HEK293 (cell line): ENCODE measurements at regions not wholly inside any gene's neighbourhood (a gene's known extent, or its start where the extent isn't known, plus 50 kb on each side); places are given as distances from the start of the nearest gene placed in this dataset.

Experiments used
- CTCF ChIA-PET: fragments of 350-600 bp; formaldehyde crosslinking; extraction: SDS; loops from one replicate; lab custom pipeline; 2021; ENCODE audit warnings: antibody characterized with exemption; lab: Yijun Ruan, JAX
- POLR2A ChIA-PET: fragments of 300-600 bp; formaldehyde crosslinking; extraction: SDS; loops from one replicate; lab custom pipeline; 2020; ENCODE audit warnings: antibody characterized with exemption, inconsistent platforms; lab: Yijun Ruan, JAX
- H3K27ac ChIP-seq: fragments of 200-500 bp; sonication (Bioruptor generic); 2 replicates; pipeline ENCODE4 v1.5.1; 2014; ENCODE audit warnings: low read depth, low read length, control low read depth, inconsistent platforms; ENCODE audit errors: extremely low read depth
- H3K36me3 ChIP-seq, 2 experiments: fragments of 200-500 bp in 1 of 2; sonication (Bioruptor generic) in 1 of 2; 1 replicate in 1 of 2; 2 replicates in 1 of 2; pipeline ENCODE4 v1.5.1; 2014 to 2017; ENCODE audit warnings: inconsistent platforms in 2 of 2, low read length in 2 of 2; ENCODE audit not compliant: control insufficient read depth in 2 of 2, insufficient read depth in 1 of 2
- H3K4me1 ChIP-seq: fragments of 200-500 bp; sonication (Bioruptor generic); 2 replicates; pipeline ENCODE4 v1.5.1; 2014; ENCODE audit warnings: mild to moderate bottlenecking, low read length, inconsistent platforms; ENCODE audit not compliant: control insufficient read depth, insufficient read depth
- H3K4me3 ChIP-seq: 2 replicates; pipeline ENCODE4 v1.5.1; 2011; ENCODE audit warnings: low read depth, mild to moderate bottlenecking, control low read depth, low read length, moderate library complexity
- H3K9me3 ChIP-seq: fragments of 200-500 bp; sonication (Bioruptor generic); 2 replicates; pipeline ENCODE4 v1.5.1; 2014; ENCODE audit warnings: low read depth, low read length, inconsistent platforms; ENCODE audit not compliant: control insufficient read depth, insufficient read depth
- GLIS1 ChIP-seq: fragments of 450-650 bp; formaldehyde crosslinking; IDR thresholded peaks from 2 replicates; pipeline ENCODE4 v1.5.1; 2016; ENCODE audit warnings: missing biosample characterization, missing genetic modification characterization
- KLF7 ChIP-seq: fragments of 450-650 bp; formaldehyde crosslinking; IDR thresholded peaks from 2 replicates; pipeline ENCODE4 v1.5.1; 2016; ENCODE audit warnings: missing biosample characterization, missing genetic modification characterization, borderline replicate concordance
- MEIS1 ChIP-seq: sonication (generic); formaldehyde crosslinking; IDR thresholded peaks from 2 replicates; pipeline ENCODE4 v1.8.1; 2022; ENCODE audit warnings: missing genetic modification reagents, mild to moderate bottlenecking, borderline replicate concordance
- SP3 ChIP-seq: fragments of 450-650 bp; formaldehyde crosslinking; IDR thresholded peaks from 2 replicates; pipeline ENCODE4 v1.5.1; 2016; ENCODE audit warnings: missing biosample characterization, missing genetic modification characterization
- WT1 ChIP-seq: fragments of 450-650 bp; formaldehyde crosslinking; IDR thresholded peaks from 2 replicates; pipeline ENCODE4 v1.5.1; 2016; ENCODE audit warnings: missing biosample characterization, missing genetic modification characterization
- ZEB2 ChIP-seq: fragments of 450-650 bp; formaldehyde crosslinking; IDR thresholded peaks from 2 replicates; pipeline ENCODE4 v1.5.1; 2016; ENCODE audit warnings: missing biosample characterization, missing genetic modification characterization
- ZIC2 ChIP-seq: fragments of 450-650 bp; formaldehyde crosslinking; IDR thresholded peaks from 2 replicates; pipeline ENCODE4 v1.5.1; 2016; ENCODE audit warnings: missing biosample characterization, missing genetic modification characterization
- ZNF132 ChIP-seq: fragments of 450-650 bp; formaldehyde crosslinking; IDR thresholded peaks from 2 replicates; pipeline ENCODE4 v1.5.1; 2017; ENCODE audit warnings: missing biosample characterization, missing genetic modification characterization, borderline replicate concordance
- ZNF274 ChIP-seq, 2 experiments: fragments of 200-500 bp in 1 of 2; fragments of 450-650 bp in 1 of 2; sonication (Bioruptor generic) in 1 of 2; formaldehyde crosslinking in 1 of 2; IDR thresholded peaks; 2 replicates each; pipeline versions ENCODE4 v1.5.1 to v1.6.1; 2014 to 2016; ENCODE audit warnings: borderline replicate concordance in 1 of 2, inconsistent platforms in 1 of 2, low read length in 1 of 2, missing biosample characterization in 1 of 2, missing genetic modification characterization in 1 of 2
- ZNF335 ChIP-seq: fragments of 450-650 bp; formaldehyde crosslinking; conservative IDR thresholded peaks from 2 replicates; pipeline ENCODE4 v1.5.1; 2016; ENCODE audit warnings: missing biosample characterization, missing genetic modification characterization
- ZNF404 ChIP-seq: fragments of 450-650 bp; formaldehyde crosslinking; IDR thresholded peaks from 2 replicates; pipeline ENCODE4 v1.5.1; 2017; ENCODE audit warnings: missing biosample characterization, missing genetic modification characterization
- ZNF514 ChIP-seq: fragments of 450-650 bp; formaldehyde crosslinking; IDR thresholded peaks from 2 replicates; pipeline ENCODE4 v1.5.1; 2016; ENCODE audit warnings: missing biosample characterization, missing genetic modification characterization
- ZNF585B ChIP-seq: fragments of 450-650 bp; formaldehyde crosslinking; IDR thresholded peaks from 2 replicates; pipeline ENCODE4 v1.5.1; 2016; ENCODE audit warnings: missing biosample characterization, missing genetic modification characterization
- ZNF654 ChIP-seq: fragments of 450-650 bp; formaldehyde crosslinking; IDR thresholded peaks from 2 replicates; pipeline ENCODE4 v1.5.1; 2016; ENCODE audit warnings: low read depth, missing biosample characterization, missing genetic modification characterization
- ZNF677 ChIP-seq: fragments of 450-650 bp; IDR thresholded peaks from 2 replicates; pipeline ENCODE4 v1.5.0; 2018; ENCODE audit warnings: missing biosample characterization, mild to moderate bottlenecking, missing genetic modification characterization, moderate library complexity
- TF ChIP-seq, protein P1 (sequence below): fragments of 450-650 bp; formaldehyde crosslinking; IDR thresholded peaks from 2 replicates; pipeline ENCODE4 v1.5.1; 2016; ENCODE audit warnings: missing biosample characterization, missing genetic modification characterization
- TF ChIP-seq, protein P2 (sequence below): fragments of 450-650 bp; formaldehyde crosslinking; conservative IDR thresholded peaks from 2 replicates; pipeline ENCODE4 v1.5.1; 2016; ENCODE audit warnings: low read depth, missing biosample characterization, missing genetic modification characterization

DNA sequence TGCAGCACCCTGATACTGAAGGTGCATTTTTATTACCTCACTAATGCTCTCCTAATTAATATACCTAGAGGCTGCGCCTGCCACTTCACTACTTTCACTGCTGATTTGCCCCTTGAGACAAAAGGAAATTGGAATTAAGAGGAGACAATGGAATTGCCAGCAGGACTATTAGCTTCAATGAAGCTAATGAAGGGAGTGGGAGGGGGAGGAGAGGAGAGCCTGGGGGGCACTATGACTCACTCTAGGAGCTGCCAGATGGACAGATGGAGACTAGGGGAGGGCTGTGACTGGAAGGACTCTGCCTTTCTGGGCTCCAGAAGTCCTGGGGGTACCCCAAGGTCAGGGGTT lies 102.8 kb upstream of the DRD2 start:
- H3K36me3 ChIP-seq, result no peaks in the 10 kb centered on the region
- H3K9me3 ChIP-seq, result no peaks in the 10 kb centered on the region
- H3K4me1 ChIP-seq, result no peaks in the 10 kb centered on the region
- TF ChIP-seq ZNF335 (0 out of 2 replicates have a peak, but pooled peaks have one; percentile 1), ZEB2 (tag by site-specific recombination) (no peak), ZNF132 (tag by site-specific recombination) (no peak), ZNF585B (tag by site-specific recombination) (no peak), WT1 (tag by site-specific recombination) (no peak), KLF7 (tag by site-specific recombination) (no peak), ZNF514 (tag by site-specific recombination) (no peak), GLIS1 (tag by site-specific recombination) (peak; percentile 59)
- ChIA-PET CTCF (interaction anchor here (0.6 to 1.0 kb wide), 5 partner anchors 13 to 187 kb away, joined by 3 to 6 read pairs (median 3); no protein-coding TSS in a partner anchor), POLR2A (no interaction called here)
- no peak overlapping the region for H3K4me3 ChIP-seq
- H3K27ac ChIP-seq, result no peak overlapping the region

DNA sequence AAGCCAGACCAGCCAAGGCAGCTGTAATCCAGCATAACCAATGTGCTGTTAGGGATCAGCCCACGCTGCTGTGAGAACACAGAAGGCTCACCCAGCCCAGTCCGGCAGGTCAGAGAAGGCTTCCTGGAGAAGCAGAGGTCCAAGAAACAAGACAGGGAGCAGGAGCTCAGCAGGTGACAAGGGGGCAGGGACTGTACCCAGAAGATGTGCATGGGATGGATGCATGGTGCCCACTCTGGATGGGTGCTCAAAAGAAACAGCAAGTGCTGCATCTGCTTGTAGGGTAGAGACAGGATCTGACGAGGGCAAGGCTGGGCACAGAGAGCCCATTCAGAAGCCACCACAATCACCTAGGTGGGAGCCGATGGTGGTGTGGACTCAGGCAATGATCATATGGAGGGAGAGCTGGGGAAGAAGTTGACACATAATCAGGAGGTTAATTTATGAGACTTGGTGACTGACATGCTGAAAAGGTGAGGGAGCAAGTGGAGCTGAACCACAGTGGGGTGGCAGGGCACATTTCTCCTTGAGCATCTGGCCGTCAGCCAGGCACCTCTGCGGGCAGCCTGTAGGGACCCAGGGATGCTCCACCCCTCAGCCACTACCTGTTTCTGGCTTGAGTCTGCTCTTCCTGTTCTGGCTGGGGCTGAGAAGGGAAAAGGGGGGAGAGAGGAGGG lies 102.3 kb upstream of the DRD2 start:
- TF ChIP-seq ZNF654 (tag by site-specific recombination) (no peak), ZIC2 (tag by site-specific recombination) (0 out of 2 replicates have a peak, but pooled peaks have one; percentile 18), ZNF335 (peak; percentile 75), ZNF404 (tag by site-specific recombination) (no peak), SP3 (tag by site-specific recombination) (no peak), ZNF677 (tag by site-specific recombination) (no peak), ZNF274 (IDR thresholded peaks at IDR 0.05; ENCODE audit: low read length) (no peak), ZNF274 (tag by site-specific recombination; IDR thresholded peaks at IDR 0.05; ENCODE audit: borderline replicate concordance) (no peak), MEIS1 (CRISPR knock-in tag) (peak; percentile 68; the same call in 1 of the 2 replicates)
- TF ChIP-seq, protein P1, sequence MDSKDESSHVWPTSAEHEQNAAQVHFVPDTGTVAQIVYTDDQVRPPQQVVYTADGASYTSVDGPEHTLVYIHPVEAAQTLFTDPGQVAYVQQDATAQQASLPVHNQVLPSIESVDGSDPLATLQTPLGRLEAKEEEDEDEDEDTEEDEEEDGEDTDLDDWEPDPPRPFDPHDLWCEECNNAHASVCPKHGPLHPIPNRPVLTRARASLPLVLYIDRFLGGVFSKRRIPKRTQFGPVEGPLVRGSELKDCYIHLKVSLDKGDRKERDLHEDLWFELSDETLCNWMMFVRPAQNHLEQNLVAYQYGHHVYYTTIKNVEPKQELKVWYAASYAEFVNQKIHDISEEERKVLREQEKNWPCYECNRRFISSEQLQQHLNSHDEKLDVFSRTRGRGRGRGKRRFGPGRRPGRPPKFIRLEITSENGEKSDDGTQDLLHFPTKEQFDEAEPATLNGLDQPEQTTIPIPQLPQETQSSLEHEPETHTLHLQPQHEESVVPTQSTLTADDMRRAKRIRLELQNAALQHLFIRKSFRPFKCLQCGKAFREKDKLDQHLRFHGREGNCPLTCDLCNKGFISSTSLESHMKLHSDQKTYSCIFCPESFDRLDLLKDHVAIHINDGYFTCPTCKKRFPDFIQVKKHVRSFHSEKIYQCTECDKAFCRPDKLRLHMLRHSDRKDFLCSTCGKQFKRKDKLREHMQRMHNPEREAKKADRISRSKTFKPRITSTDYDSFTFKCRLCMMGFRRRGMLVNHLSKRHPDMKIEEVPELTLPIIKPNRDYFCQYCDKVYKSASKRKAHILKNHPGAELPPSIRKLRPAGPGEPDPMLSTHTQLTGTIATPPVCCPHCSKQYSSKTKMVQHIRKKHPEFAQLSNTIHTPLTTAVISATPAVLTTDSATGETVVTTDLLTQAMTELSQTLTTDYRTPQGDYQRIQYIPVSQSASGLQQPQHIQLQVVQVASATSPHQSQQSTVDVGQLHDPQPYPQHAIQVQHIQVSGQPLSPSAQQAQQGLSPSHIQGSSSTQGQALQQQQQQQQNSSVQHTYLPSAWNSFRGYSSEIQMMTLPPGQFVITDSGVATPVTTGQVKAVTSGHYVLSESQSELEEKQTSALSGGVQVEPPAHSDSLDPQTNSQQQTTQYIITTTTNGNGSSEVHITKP (tag by site-specific recombination), result peak; percentile 48; the same call in 1 of the 2 replicates
- no peak overlapping the region for H3K4me3 ChIP-seq
- no peaks in the 10 kb centered on the region for H3K36me3 ChIP-seq
- H3K4me1 ChIP-seq, result no peaks in the 10 kb centered on the region
- CTCF ChIA-PET, result interaction anchor here (0.6 kb wide), 2 partner anchors 37 to 186 kb away, joined by 3 read pairs; no protein-coding TSS in a partner anchor
- H3K27ac ChIP-seq, result no peak overlapping the region
- H3K9me3 ChIP-seq, result no peaks in the 10 kb centered on the region
- POLR2A ChIA-PET, result no interaction called here

DNA sequence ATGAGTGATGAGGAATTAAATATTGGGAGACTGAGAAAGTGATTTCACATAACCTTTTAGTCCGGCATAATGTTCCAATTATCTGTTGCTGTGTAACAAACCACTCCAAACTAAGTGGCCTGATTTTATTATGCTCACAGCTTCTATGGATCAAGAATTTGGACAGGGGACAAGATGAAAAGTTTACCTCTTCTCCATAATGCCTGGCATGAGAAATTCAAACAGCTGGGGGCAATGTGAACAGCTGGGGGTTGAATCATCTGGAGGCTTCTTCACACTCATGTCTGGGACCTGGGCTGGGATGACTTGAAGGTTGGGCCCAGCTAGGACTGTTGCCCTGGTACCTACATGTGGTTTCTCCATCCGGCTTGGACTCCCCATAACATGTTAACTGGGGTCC lies 99.4 kb upstream of the DRD2 start:
- POLR2A ChIA-PET, result no interaction called here
- Histone ChIP-seq H3K36me3 (no peaks in the 10 kb centered on the region), H3K4me1 (no peaks in the 10 kb centered on the region), H3K4me3 (no peak overlapping the region), H3K9me3 (no peaks in the 10 kb centered on the region), H3K27ac (no peak overlapping the region)
- CTCF ChIA-PET, result interaction anchor here (0.6 kb wide), 2 partner anchors 98 to 725 kb away, joined by 4 read pairs; no protein-coding TSS in a partner anchor
- TF ChIP-seq, protein P2, sequence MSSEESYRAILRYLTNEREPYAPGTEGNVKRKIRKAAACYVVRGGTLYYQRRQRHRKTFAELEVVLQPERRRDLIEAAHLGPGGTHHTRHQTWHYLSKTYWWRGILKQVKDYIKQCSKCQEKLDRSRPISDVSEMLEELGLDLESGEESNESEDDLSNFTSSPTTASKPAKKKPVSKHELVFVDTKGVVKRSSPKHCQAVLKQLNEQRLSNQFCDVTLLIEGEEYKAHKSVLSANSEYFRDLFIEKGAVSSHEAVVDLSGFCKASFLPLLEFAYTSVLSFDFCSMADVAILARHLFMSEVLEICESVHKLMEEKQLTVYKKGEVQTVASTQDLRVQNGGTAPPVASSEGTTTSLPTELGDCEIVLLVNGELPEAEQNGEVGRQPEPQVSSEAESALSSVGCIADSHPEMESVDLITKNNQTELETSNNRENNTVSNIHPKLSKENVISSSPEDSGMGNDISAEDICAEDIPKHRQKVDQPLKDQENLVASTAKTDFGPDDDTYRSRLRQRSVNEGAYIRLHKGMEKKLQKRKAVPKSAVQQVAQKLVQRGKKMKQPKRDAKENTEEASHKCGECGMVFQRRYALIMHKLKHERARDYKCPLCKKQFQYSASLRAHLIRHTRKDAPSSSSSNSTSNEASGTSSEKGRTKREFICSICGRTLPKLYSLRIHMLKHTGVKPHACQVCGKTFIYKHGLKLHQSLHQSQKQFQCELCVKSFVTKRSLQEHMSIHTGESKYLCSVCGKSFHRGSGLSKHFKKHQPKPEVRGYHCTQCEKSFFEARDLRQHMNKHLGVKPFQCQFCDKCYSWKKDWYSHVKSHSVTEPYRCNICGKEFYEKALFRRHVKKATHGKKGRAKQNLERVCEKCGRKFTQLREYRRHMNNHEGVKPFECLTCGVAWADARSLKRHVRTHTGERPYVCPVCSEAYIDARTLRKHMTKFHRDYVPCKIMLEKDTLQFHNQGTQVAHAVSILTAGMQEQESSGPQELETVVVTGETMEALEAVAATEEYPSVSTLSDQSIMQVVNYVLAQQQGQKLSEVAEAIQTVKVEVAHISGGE (tag by site-specific recombination), result no peak
- peak; percentile 22; the same call in 1 of the 2 replicates for TF ChIP-seq GLIS1 (tag by site-specific recombination)
